NB4 (cell line): ENCODE measurements at regions not wholly inside any gene's neighbourhood (a gene's known extent, or its start where the extent isn't known, plus 50 kb on each side); places are given as distances from the start of the nearest gene placed in this dataset.

Source experiments
- DNase-seq: peaks from one replicate; pipeline ENCODE4 v3.0.0; 2010; ENCODE audit warnings: low read depth
- H3K4me3 ChIP-seq: one replicate; pipeline ENCODE4 v1.5.1; 2011; ENCODE audit warnings: mild to moderate bottlenecking, low read depth, low read length, moderate library complexity
- MAX ChIP-seq: IDR thresholded peaks from 2 replicates; pipeline ENCODE4 v1.6.1; 2011; ENCODE audit warnings: low read depth, low read length
- MYC ChIP-seq: IDR thresholded peaks from 2 replicates; pipeline ENCODE4 v1.6.1; 2011; ENCODE audit warnings: low read depth, low read length
- POLR2A ChIP-seq: IDR thresholded peaks from 2 replicates; pipeline ENCODE4 v1.6.1; 2011; ENCODE audit warnings: mild to moderate bottlenecking; ENCODE audit not compliant: insufficient read length; ENCODE audit errors: extremely low read depth
- TF ChIP-seq, protein P1 (sequence below): IDR thresholded peaks from one replicate; pipeline ENCODE4 v1.5.1; 2012; ENCODE audit warnings: low read depth, low read length

- no peak overlapping the region for H3K4me3 ChIP-seq
- DNase-seq: no peak
- TF ChIP-seq, protein P1, sequence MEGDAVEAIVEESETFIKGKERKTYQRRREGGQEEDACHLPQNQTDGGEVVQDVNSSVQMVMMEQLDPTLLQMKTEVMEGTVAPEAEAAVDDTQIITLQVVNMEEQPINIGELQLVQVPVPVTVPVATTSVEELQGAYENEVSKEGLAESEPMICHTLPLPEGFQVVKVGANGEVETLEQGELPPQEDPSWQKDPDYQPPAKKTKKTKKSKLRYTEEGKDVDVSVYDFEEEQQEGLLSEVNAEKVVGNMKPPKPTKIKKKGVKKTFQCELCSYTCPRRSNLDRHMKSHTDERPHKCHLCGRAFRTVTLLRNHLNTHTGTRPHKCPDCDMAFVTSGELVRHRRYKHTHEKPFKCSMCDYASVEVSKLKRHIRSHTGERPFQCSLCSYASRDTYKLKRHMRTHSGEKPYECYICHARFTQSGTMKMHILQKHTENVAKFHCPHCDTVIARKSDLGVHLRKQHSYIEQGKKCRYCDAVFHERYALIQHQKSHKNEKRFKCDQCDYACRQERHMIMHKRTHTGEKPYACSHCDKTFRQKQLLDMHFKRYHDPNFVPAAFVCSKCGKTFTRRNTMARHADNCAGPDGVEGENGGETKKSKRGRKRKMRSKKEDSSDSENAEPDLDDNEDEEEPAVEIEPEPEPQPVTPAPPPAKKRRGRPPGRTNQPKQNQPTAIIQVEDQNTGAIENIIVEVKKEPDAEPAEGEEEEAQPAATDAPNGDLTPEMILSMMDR: no peak
- TF ChIP-seq POLR2A: no peak
- no peak for TF ChIP-seq MYC
- no peak for TF ChIP-seq MAX
Measured at GRCh38 chr2:15687243-15687642, 95.6 kb downstream of the DDX1 start.

GRCh38 chr2:15687720-15688119 is 96.1 kb downstream of the DDX1 start:
- DNase-seq: no peak
- H3K4me3 ChIP-seq: no peak overlapping the region
- TF ChIP-seq, protein P1: no peak
- TF ChIP-seq MAX (no peak), MYC (no peak), POLR2A (no peak)

DNA sequence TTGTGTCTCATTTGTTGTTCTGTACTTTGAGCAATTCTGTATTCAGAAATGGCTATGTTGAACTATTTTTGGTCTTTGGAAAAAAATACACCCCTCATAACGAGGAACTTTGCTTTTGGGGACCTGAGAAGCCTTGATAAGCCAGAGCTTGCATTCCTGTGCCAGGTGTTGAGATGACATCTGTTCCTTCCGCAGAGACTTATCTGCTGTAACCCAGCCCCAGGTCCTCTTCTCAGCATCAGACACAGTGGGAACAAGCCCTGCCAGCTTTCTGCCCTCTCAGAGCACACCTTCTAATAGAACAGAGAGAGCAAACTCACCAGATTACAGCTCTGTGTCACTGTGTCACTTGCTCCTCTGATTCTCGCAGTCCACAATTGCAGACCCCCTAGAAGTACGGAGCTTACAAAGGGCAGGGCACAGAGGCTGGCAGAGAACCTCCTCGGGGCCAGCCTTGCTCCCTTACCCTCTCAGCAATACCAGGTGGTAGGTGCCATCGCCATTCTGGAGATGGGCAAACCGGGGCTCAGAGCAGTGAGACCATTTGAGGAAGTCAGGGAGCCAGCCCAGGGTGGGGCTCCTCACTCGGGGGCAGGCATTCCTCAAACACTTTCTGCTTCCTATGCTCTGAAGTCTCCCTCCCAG is 97.4 kb downstream of the DDX1 start:
- DNase-seq: peak; percentile 16
- TF ChIP-seq MAX (no peak), MYC (no peak), POLR2A (no peak)
- TF ChIP-seq, protein P1: no peak
- no peak overlapping the region for H3K4me3 ChIP-seq

GRCh38 chr2:15689654-15690053 is 98.0 kb downstream of the DDX1 start:
- no peak for DNase-seq
- no peak overlapping the region for H3K4me3 ChIP-seq
- TF ChIP-seq, protein P1: no peak
- TF ChIP-seq MYC (no peak), POLR2A (no peak), MAX (no peak)

DNA sequence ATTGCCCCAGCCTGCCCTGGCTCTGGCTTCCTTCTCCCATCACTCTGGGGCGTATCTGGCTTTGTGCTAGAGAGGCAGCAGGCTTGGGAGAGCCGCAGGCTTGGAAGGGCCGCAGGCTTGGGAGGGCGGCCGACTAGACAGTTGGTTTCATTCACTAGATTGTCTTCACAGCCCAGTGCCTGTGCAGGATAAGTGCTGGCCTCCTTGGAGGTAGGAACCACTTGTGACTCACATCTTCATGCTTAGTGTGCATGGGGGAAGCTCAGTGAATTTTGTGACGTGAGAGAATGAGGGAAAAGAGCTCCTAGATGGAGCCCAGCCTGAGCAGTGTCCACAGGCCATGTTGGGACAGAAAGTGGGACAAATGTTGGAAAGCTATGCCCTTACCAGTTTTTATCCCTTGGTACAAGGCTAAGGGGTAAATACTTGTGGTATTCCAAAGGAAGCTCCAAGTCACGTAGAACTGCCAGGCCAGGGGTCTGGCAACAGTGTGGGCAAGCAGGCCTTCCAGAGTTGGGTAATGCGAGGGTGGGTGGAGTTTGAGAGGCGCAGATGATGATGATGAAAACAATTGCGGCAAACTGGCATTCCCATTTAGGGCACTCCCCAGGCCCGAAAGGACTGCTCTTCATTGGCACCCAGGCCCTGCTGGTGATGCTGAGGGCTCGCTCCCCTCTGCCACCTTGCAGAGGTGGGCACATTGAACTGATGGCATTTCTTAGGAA is 100.1 kb downstream of the DDX1 start:
- TF ChIP-seq POLR2A (no peak), MYC (no peak)
- TF ChIP-seq, protein P1: no peak

More for the DNA sequence above, 100.1 kb downstream of the DDX1 start:
- DNase-seq: no peak
- H3K4me3 ChIP-seq: no peak overlapping the region
